Cardiac muscle cell (in vitro differentiated cells and primary cell): ENCODE measurements at regions not wholly inside any gene's neighbourhood (a gene's known extent, or its start where the extent isn't known, plus 50 kb on each side); places are given as distances from the start of the nearest gene placed in this dataset.

Experiments
- DNase-seq, 2 donors: peaks; one replicate each; pipeline versions ENCODE4 v3.0.0 to v3.0.0-alpha.2; 2010 to 2017; ENCODE audit warnings: low read depth in 1 of 2, low spot score in 1 of 2
- H3K27ac ChIP-seq: fragments of 200-600 bp; sonication (generic); 2 replicates; pipeline ENCODE4 v1.5.1; 2016
- H3K27me3 ChIP-seq: fragments of 200-600 bp; sonication (generic); 2 replicates; pipeline ENCODE4 v1.6.0; 2016; ENCODE audit warnings: control low read depth
- H3K36me3 ChIP-seq: fragments of 200-600 bp; sonication (generic); 2 replicates; pipeline ENCODE4 v1.5.1; 2016; ENCODE audit warnings: control low read depth
- H3K4me1 ChIP-seq: fragments of 200-600 bp; sonication (generic); 2 replicates; pipeline ENCODE4 v1.8.1; 2017; ENCODE audit warnings: low read depth, mild to moderate bottlenecking, mixed run types
- H3K4me3 ChIP-seq: fragments of 200-600 bp; sonication (generic); 2 replicates; pipeline ENCODE4 v1.5.1; 2016; ENCODE audit warnings: mild to moderate bottlenecking
- H3K9me3 ChIP-seq: fragments of 200-600 bp; sonication (generic); 2 replicates; pipeline ENCODE4 v1.5.1; 2017; ENCODE audit warnings: low read depth, mild to moderate bottlenecking, control low read depth
- CTCF ChIP-seq: IDR thresholded peaks from 2 replicates; pipeline ENCODE4 v1.5.1; 2012; ENCODE audit warnings: low read depth, mild to moderate bottlenecking, low read length

- H3K4me1 ChIP-seq: peaks cover 43% of the 10 kb centered on the region
- TF ChIP-seq CTCF: no peak
- peak in 1 of 2 donors; percentile 47 for DNase-seq
- peak overlapping the region; percentile 80 for H3K27ac ChIP-seq
- no peaks in the 10 kb centered on the region for H3K36me3 ChIP-seq
- H3K4me3 ChIP-seq: no peak overlapping the region
- no peaks in the 10 kb centered on the region for H3K9me3 ChIP-seq
- H3K27me3 ChIP-seq: no peaks in the 10 kb centered on the region
Measured at GRCh38 chr5:124453221-124454051, 293.0 kb downstream of the ZNF608 start.

DNA sequence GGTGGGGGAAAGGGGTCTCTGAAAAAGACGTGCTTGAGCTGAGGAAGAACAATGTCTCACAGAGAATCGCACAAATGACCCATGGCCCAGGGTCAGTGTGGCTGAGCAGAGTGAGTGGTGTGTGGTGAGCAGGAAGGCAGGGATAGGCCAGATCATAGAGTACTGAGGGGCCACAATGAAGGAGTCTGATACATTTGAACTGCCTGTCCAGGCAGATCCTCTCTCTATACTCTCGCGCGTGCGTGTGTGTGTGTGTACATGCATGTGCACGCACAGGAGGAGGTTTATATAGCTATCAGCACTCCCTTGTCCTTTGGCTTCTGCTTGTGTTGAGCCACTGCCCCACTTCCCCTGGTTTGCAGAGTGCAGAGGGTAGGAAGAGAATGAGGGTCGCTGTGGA, 294.0 kb downstream of the ZNF608 start:
- H3K4me1 ChIP-seq: peaks cover 43% of the 10 kb centered on the region
- H3K9me3 ChIP-seq: no peaks in the 10 kb centered on the region
- DNase-seq: peak in 1 of 2 donors; percentile 15
- TF ChIP-seq CTCF: no peak
- H3K4me3 ChIP-seq: no peak overlapping the region
- no peaks in the 10 kb centered on the region for H3K27me3 ChIP-seq
- peak overlapping the region; percentile 80 for H3K27ac ChIP-seq
- no peaks in the 10 kb centered on the region for H3K36me3 ChIP-seq

DNA sequence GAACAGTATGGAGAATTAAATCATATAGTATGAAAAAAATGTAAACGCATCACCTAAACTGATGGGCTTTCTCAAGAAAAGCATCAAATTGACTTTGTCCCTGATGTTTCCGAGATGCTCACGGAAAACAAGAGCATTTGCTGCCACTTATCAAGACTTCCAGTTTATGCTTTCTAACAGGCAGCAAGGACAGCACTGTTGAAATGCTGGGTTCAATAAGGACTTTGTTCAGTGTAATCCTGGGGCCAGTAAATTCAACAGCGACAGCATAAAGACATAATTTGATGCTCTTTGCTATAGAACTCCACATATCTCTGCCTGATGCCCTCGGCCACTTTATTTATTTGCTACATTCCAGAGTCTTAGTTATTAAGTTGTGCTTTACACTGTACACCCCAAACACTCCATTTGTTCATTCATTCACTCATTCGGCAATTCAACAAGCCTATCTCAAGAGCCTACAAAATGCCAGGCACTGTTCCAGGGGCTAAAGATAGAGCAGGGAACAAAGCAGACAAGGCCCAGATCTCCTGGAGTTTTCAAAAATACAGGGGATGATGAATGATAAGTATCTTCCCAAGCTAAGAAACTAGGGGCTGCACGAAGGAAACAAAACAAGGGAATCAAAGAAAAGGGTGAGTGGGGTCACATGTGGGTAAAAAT, 294.6 kb downstream of the ZNF608 start:
- Histone ChIP-seq H3K27me3 (no peaks in the 10 kb centered on the region), H3K27ac (peak overlapping the region; percentile 80), H3K4me1 (peaks cover 43% of the 10 kb centered on the region), H3K9me3 (no peaks in the 10 kb centered on the region), H3K36me3 (no peaks in the 10 kb centered on the region), H3K4me3 (no peak overlapping the region)
- DNase-seq: peak in 1 of 2 donors; percentile 11
- TF ChIP-seq CTCF: no peak

- Histone ChIP-seq H3K9me3 (no peaks in the 10 kb centered on the region), H3K36me3 (no peaks in the 10 kb centered on the region), H3K27ac (no peak overlapping the region), H3K27me3 (no peaks in the 10 kb centered on the region), H3K4me1 (peaks cover 60% of the 10 kb centered on the region), H3K4me3 (no peak overlapping the region)
- DNase-seq: no peak
- TF ChIP-seq CTCF: no peak
Measured at GRCh38 chr5:124446120-124446519, 300.3 kb downstream of the ZNF608 start.

- no peak for TF ChIP-seq CTCF
- Histone ChIP-seq H3K27me3 (no peaks in the 10 kb centered on the region), H3K4me3 (no peak overlapping the region), H3K27ac (peak overlapping the region; percentile 80), H3K9me3 (no peaks in the 10 kb centered on the region), H3K36me3 (no peaks in the 10 kb centered on the region), H3K4me1 (peaks cover 51% of the 10 kb centered on the region)
- DNase-seq: no peak
Measured at GRCh38 chr5:124445070-124445619, 301.3 kb downstream of the ZNF608 start.
